Stimulated activated CD8-positive, alpha-beta memory T cell treated with anti-CD3 and anti-CD28 coated beads, Interleukin-4, amount 100 ng/mL, for 48 hours (primary cell): ENCODE measurements at regions not wholly inside any gene's neighbourhood (a gene's known extent, or its start where the extent isn't known, plus 50 kb on each side); places are given as distances from the start of the nearest gene placed in this dataset.
"Not testable (repeated sequence)": the region's sequence is repeated elsewhere in the genome, so short reads cannot be mapped to it uniquely, and the experiment has no call there.

Experiments
- DNase-seq: peaks from one replicate; pipeline ENCODE4 v3.0.0-alpha.2; 2020

- DNase-seq, result no peak
Measured at GRCh38 chr4:189207872-189208271, 732.8 kb upstream of the FRG1 start.

- no peak for DNase-seq
Measured at GRCh38 chr4:189215574-189215973, 725.1 kb upstream of the FRG1 start.

- no peak for DNase-seq
Measured at GRCh38 chr4:189221691-189222090, 719.0 kb upstream of the FRG1 start.

- no peak for DNase-seq
Measured at GRCh38 chr4:189228726-189229125, 711.9 kb upstream of the FRG1 start.

- DNase-seq, result no peak
Measured at GRCh38 chr4:189232274-189232673, 708.4 kb upstream of the FRG1 start.

GRCh38 chr4:189233754-189234153 lies 706.9 kb upstream of the FRG1 start:
- DNase-seq, result not testable (repeated sequence)

GRCh38 chr4:189234948-189235347 lies 705.7 kb upstream of the FRG1 start:
- not testable (repeated sequence) for DNase-seq

- DNase-seq, result no peak
Measured at GRCh38 chr4:189235599-189235998, 705.1 kb upstream of the FRG1 start.

- DNase-seq, result not testable (repeated sequence)
Measured at GRCh38 chr4:189236321-189236720, 704.4 kb upstream of the FRG1 start.

GRCh38 chr4:189237340-189237739 lies 703.3 kb upstream of the FRG1 start:
- DNase-seq, result no peak

- no peak for DNase-seq
Measured at GRCh38 chr4:189255636-189256035, 685.0 kb upstream of the FRG1 start.

- DNase-seq, result no peak
Measured at GRCh38 chr4:189261475-189261874, 679.2 kb upstream of the FRG1 start.

- no peak for DNase-seq
Measured at GRCh38 chr4:189265515-189265914, 675.2 kb upstream of the FRG1 start.

GRCh38 chr4:189267312-189267965 lies 673.2 kb upstream of the FRG1 start:
- DNase-seq, result no peak

GRCh38 chr4:189278597-189279165 lies 662.0 kb upstream of the FRG1 start:
- no peak for DNase-seq

GRCh38 chr4:189279188-189279587 lies 661.5 kb upstream of the FRG1 start:
- no peak for DNase-seq

- no peak for DNase-seq
Measured at GRCh38 chr4:189285377-189285776, 655.3 kb upstream of the FRG1 start.

- DNase-seq, result no peak
Measured at GRCh38 chr4:189291939-189292338, 648.7 kb upstream of the FRG1 start.

GRCh38 chr4:189293459-189293858 lies 647.2 kb upstream of the FRG1 start:
- DNase-seq, result no peak

- no peak for DNase-seq
Measured at GRCh38 chr4:189294574-189294973, 646.1 kb upstream of the FRG1 start.

- no peak for DNase-seq
Measured at GRCh38 chr4:189299706-189300105, 641.0 kb upstream of the FRG1 start.

- no peak for DNase-seq
Measured at GRCh38 chr4:189301692-189302091, 639.0 kb upstream of the FRG1 start.

GRCh38 chr4:189302719-189303118 lies 638.0 kb upstream of the FRG1 start:
- DNase-seq, result no peak

- DNase-seq, result no peak
Measured at GRCh38 chr4:189304167-189304566, 636.5 kb upstream of the FRG1 start.

GRCh38 chr4:189304809-189305208 lies 635.9 kb upstream of the FRG1 start:
- no peak for DNase-seq
